A204.1 (cell line): ENCODE measurements at regions not wholly inside any gene's neighbourhood (a gene's known extent, or its start where the extent isn't known, plus 50 kb on each side); places are given as distances from the start of the nearest gene placed in this dataset.

Source experiments
- FAIRE-seq: peaks from 2 replicates; lab custom pipeline; 2012; peaks lifted over from hg19 to GRCh38; lab: Jason Lieb, UNC

- FAIRE-seq = no peak
These were observed 93.0 kb upstream of the C3orf80 start for GRCh38 chr3:160132226-160132625.

- FAIRE-seq = no peak
These were observed 91.5 kb upstream of the C3orf80 start for GRCh38 chr3:160133757-160134156.

- FAIRE-seq = no peak
These were observed 90.8 kb upstream of the C3orf80 start for GRCh38 chr3:160134454-160134853.

- FAIRE-seq = no peak
These were observed 90.3 kb upstream of the C3orf80 start for GRCh38 chr3:160134964-160135363.

- FAIRE-seq = no peak
These were observed 89.4 kb upstream of the C3orf80 start for GRCh38 chr3:160135851-160136250.

- FAIRE-seq = no peak
These were observed 88.8 kb upstream of the C3orf80 start for GRCh38 chr3:160136421-160136820.

GRCh38 chr3:160139291-160139690 lies 85.9 kb upstream of the C3orf80 start:
- FAIRE-seq = no peak

GRCh38 chr3:160140756-160141155 lies 84.5 kb upstream of the C3orf80 start:
- no peak for FAIRE-seq

GRCh38 chr3:160141485-160142185 lies 83.6 kb upstream of the C3orf80 start:
- no peak for FAIRE-seq

GRCh38 chr3:160143482-160143881 lies 81.7 kb upstream of the C3orf80 start:
- FAIRE-seq = no peak

- FAIRE-seq = no peak
These were observed 75.2 kb upstream of the C3orf80 start for GRCh38 chr3:160150066-160150465.

- no peak for FAIRE-seq
These were observed 74.7 kb upstream of the C3orf80 start for GRCh38 chr3:160150525-160150924.

GRCh38 chr3:160152638-160153037 lies 72.6 kb upstream of the C3orf80 start:
- no peak for FAIRE-seq

GRCh38 chr3:160154033-160154432 lies 71.2 kb upstream of the C3orf80 start:
- no peak for FAIRE-seq

- no peak for FAIRE-seq
These were observed 70.6 kb upstream of the C3orf80 start for GRCh38 chr3:160154596-160154995.

GRCh38 chr3:160157321-160157720 lies 67.9 kb upstream of the C3orf80 start:
- FAIRE-seq = no peak

GRCh38 chr3:160159341-160159740 lies 65.9 kb upstream of the C3orf80 start:
- FAIRE-seq = no peak

GRCh38 chr3:160159806-160160205 lies 65.4 kb upstream of the C3orf80 start:
- FAIRE-seq = no peak

GRCh38 chr3:160161921-160162320 lies 63.3 kb upstream of the C3orf80 start:
- FAIRE-seq = no peak

GRCh38 chr3:160162440-160162839 lies 62.8 kb upstream of the C3orf80 start:
- no peak for FAIRE-seq

- peak; percentile 96 for FAIRE-seq
These were observed 61.9 kb upstream of the C3orf80 start for GRCh38 chr3:160163229-160163878.

- FAIRE-seq = no peak
These were observed 57.0 kb upstream of the C3orf80 start for GRCh38 chr3:160168246-160168645.

- FAIRE-seq = no peak
These were observed 55.9 kb upstream of the C3orf80 start for GRCh38 chr3:160169139-160169976.
